Esophagus (tissue), 2 donors: ENCODE measurements at regions not wholly inside any gene's neighbourhood (a gene's known extent, or its start where the extent isn't known, plus 50 kb on each side); places are given as distances from the start of the nearest gene placed in this dataset.

Experiments
- H3K27ac ChIP-seq, 2 donors: one replicate each; pipeline ENCODE4 v1.5.1; 2013; ENCODE audit warnings: low read depth in 2 of 2, mild to moderate bottlenecking in 2 of 2, inconsistent platforms in 1 of 2, low read length in 1 of 2, moderate library complexity in 1 of 2
- H3K27me3 ChIP-seq, 2 donors: one replicate each; pipeline ENCODE4 v1.6.1; 2013; ENCODE audit warnings: low read length in 2 of 2, control low read depth in 1 of 2, mild to moderate bottlenecking in 1 of 2; ENCODE audit not compliant: insufficient read depth in 2 of 2, control insufficient read depth in 1 of 2
- H3K36me3 ChIP-seq, 2 donors: one replicate each; pipeline ENCODE4 v1.6.1; 2013; ENCODE audit warnings: low read length in 1 of 2; ENCODE audit not compliant: control insufficient read depth in 2 of 2, insufficient read depth in 2 of 2
- H3K4me1 ChIP-seq, 2 donors: one replicate each; pipeline ENCODE4 v1.6.1; 2013; ENCODE audit warnings: low read length in 1 of 2; ENCODE audit not compliant: control insufficient read depth in 2 of 2, insufficient read depth in 2 of 2
- H3K4me3 ChIP-seq, 2 donors: one replicate each; pipeline ENCODE4 v1.5.1; 2013; ENCODE audit warnings: low read length in 2 of 2, mild to moderate bottlenecking in 2 of 2, low read depth in 1 of 2, moderate library complexity in 1 of 2
- H3K9me3 ChIP-seq, 2 donors: one replicate each; pipeline ENCODE4 v1.6.1; 2013; ENCODE audit warnings: mild to moderate bottlenecking in 2 of 2, low read depth in 1 of 2, low read length in 1 of 2, moderate library complexity in 1 of 2; ENCODE audit not compliant: control insufficient read depth in 2 of 2, insufficient read depth in 1 of 2
- whole genome bisulfite sequencing, 2 donors: extraction: QIAGEN DNeasy Blood & Tissue Kit; methylation state at CpG; one replicate each; pipeline ENCODE4 v1.1.7; 2013; 5-methylcytosine and 5-hydroxymethylcytosine counted together
- donor health status: healthy with polysubstance abuse.
- donor health status: Bipolar disorder and iron deficiency.

DNA sequence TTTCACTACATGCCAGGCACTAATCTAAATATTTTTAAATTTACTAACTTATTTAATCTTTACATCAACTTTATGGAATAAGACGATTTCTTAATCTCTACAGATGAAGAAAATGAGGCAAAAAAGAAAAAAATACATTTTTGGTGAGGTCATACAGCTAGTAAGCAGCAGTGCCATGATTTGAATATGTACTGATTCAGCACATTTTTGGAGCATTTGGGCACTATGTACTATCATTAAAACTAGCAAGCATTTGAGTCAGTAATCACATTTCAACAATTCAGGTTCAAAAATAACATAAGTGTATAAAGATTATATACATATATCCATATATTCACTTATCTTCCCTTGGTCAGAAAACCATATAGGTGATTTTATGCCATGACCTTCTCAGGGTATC lies 124.4 kb upstream of the TMTC1 start:
- H3K4me3 ChIP-seq = no peak overlapping the region
- no peak overlapping the region for H3K27ac ChIP-seq
- H3K4me1 ChIP-seq = no peaks in the 10 kb centered on the region
- H3K27me3 ChIP-seq = no peaks in the 10 kb centered on the region
- 33 to 48% methylated on average over 1 of the region's 1 CpG for WGBS, 2 donors
- no peaks in the 10 kb centered on the region for H3K36me3 ChIP-seq
- H3K9me3 ChIP-seq = no peaks in the 10 kb centered on the region

DNA sequence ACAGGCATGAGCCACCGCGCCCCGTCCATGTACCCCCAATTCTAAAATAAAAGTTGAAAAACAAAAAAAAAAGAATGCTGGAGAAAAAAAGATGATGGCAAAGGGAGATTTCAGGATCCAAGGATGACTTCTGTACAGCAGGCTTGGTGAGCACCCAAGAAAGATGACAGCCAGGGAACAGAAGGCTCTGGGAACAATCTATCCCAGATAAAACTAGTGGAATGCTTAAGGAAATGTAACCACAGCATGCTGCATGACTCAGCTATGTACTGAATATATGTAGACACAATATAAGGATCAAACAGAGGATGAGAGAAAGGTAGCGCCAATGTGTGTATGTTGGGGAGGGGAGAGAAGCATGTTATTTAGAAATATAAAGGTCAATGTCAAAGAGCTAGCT lies 123.7 kb upstream of the TMTC1 start:
- Histone ChIP-seq H3K9me3 (no peaks in the 10 kb centered on the region), H3K4me3 (no peak overlapping the region), H3K27ac (no peak overlapping the region), H3K4me1 (no peaks in the 10 kb centered on the region), H3K27me3 (no peaks in the 10 kb centered on the region), H3K36me3 (no peaks in the 10 kb centered on the region)
- WGBS, 2 donors = 94% methylated on average over 4 of the region's 4 CpGs

- no peaks in the 10 kb centered on the region for H3K27me3 ChIP-seq
- H3K36me3 ChIP-seq = no peaks in the 10 kb centered on the region
- no peak overlapping the region for H3K4me3 ChIP-seq
- 64 to 68% methylated on average over 2 of the region's 2 CpGs for WGBS, 2 donors
- H3K27ac ChIP-seq = no peak overlapping the region
- no peaks in the 10 kb centered on the region for H3K4me1 ChIP-seq
- no peaks in the 10 kb centered on the region for H3K9me3 ChIP-seq
Measured at GRCh38 chr12:29902043-29902442, 118.3 kb upstream of the TMTC1 start.

- no peak overlapping the region for H3K4me3 ChIP-seq
- WGBS, 2 donors = 79 to 86% methylated on average over 4 of the region's 4 CpGs
- H3K27ac ChIP-seq = no peak overlapping the region
- H3K36me3 ChIP-seq = no peaks in the 10 kb centered on the region
- H3K27me3 ChIP-seq = no peaks in the 10 kb centered on the region
- H3K9me3 ChIP-seq = no peaks in the 10 kb centered on the region
- no peaks in the 10 kb centered on the region for H3K4me1 ChIP-seq
Measured at GRCh38 chr12:29901585-29901984, 117.8 kb upstream of the TMTC1 start.

- Histone ChIP-seq H3K4me1 (no peaks in the 10 kb centered on the region), H3K27me3 (peaks cover 0 to 2% of the 10 kb centered on the region in 2 donors), H3K36me3 (no peaks in the 10 kb centered on the region), H3K4me3 (no peak overlapping the region), H3K27ac (no peak overlapping the region), H3K9me3 (no peaks in the 10 kb centered on the region)
- 60 to 81% methylated on average over 2 of the region's 2 CpGs for WGBS, 2 donors
Measured at GRCh38 chr12:29899212-29899931, 115.6 kb upstream of the TMTC1 start.

DNA sequence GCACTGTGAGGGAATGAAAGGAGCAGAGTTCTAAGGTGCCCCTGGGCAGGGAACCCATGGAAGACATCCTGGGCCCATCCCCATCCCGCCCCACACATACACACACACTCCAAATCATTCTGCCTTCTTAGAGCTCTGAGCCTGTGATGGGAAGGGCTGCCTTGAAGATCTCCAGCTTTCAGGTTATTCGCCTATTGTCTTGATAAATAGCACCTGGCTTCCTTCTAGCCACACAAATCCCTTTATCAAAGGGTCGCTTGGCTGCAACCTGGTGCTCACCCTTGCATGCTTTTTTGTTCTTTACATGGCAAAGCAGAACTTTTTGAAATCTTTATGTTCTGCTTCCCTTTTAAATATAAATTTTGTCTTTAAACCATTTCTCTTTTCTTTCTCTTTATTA lies 112.2 kb upstream of the TMTC1 start:
- H3K36me3 ChIP-seq = no peaks in the 10 kb centered on the region
- peaks cover 0 to 2% of the 10 kb centered on the region in 2 donors for H3K27me3 ChIP-seq
- H3K4me1 ChIP-seq = no peaks in the 10 kb centered on the region
- H3K9me3 ChIP-seq = no peaks in the 10 kb centered on the region
- 64 to 91% methylated on average over 3 of the region's 3 CpGs for WGBS, 2 donors
- no peak overlapping the region for H3K4me3 ChIP-seq
- H3K27ac ChIP-seq = no peak overlapping the region

GRCh38 chr12:29893002-29893401 lies 109.3 kb upstream of the TMTC1 start:
- no peaks in the 10 kb centered on the region for H3K9me3 ChIP-seq
- peaks cover 0 to 2% of the 10 kb centered on the region in 2 donors for H3K27me3 ChIP-seq
- no peaks in the 10 kb centered on the region for H3K4me1 ChIP-seq
- no peak overlapping the region for H3K4me3 ChIP-seq
- no peak overlapping the region for H3K27ac ChIP-seq
- no peaks in the 10 kb centered on the region for H3K36me3 ChIP-seq
- WGBS, 2 donors = 76 to 86% methylated on average over 3 of the region's 3 CpGs

DNA sequence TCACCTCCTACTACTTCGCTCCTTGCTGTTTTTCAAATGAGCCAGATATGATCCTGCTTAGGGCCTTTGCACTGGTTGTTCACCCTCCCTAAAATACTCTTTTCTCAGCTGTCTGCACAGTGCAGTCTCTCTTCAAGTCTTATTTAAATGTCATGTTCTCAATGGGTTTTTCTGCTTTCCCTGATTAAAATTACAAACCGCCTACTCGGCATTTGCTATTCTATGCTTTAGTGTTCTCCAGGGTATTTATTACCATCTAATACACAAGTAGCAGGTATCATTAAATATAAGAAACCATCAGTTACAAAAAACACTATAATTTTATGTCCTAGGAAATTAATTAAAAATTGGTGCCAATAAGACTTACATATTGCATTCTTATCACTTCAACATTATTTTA lies 108.0 kb upstream of the TMTC1 start:
- 56 to 93% methylated on average over 3 of the region's 3 CpGs for WGBS, 2 donors
- Histone ChIP-seq H3K36me3 (no peaks in the 10 kb centered on the region), H3K4me3 (no peak overlapping the region), H3K27me3 (peaks cover 0 to 2% of the 10 kb centered on the region in 2 donors), H3K27ac (no peak overlapping the region), H3K9me3 (no peaks in the 10 kb centered on the region), H3K4me1 (no peaks in the 10 kb centered on the region)

GRCh38 chr12:29889737-29890136 lies 106.0 kb upstream of the TMTC1 start:
- WGBS, 2 donors = 52 to 59% methylated on average over 5 of the region's 5 CpGs
- H3K27me3 ChIP-seq = peaks cover 0 to 2% of the 10 kb centered on the region in 2 donors
- H3K4me3 ChIP-seq = no peak overlapping the region
- no peaks in the 10 kb centered on the region for H3K9me3 ChIP-seq
- no peaks in the 10 kb centered on the region for H3K4me1 ChIP-seq
- no peaks in the 10 kb centered on the region for H3K36me3 ChIP-seq
- H3K27ac ChIP-seq = no peak overlapping the region

GRCh38 chr12:29888777-29889176 lies 105.0 kb upstream of the TMTC1 start:
- WGBS, 2 donors = 93 to 95% methylated on average over 21 of the region's 21 CpGs
- Histone ChIP-seq H3K27me3 (no peaks in the 10 kb centered on the region), H3K4me3 (no peak overlapping the region), H3K27ac (no peak overlapping the region), H3K9me3 (no peaks in the 10 kb centered on the region), H3K4me1 (no peaks in the 10 kb centered on the region), H3K36me3 (no peaks in the 10 kb centered on the region)
